Body of pancreas (tissue), 4 donors: ENCODE measurements at regions not wholly inside any gene's neighbourhood (a gene's known extent, or its start where the extent isn't known, plus 50 kb on each side); places are given as distances from the start of the nearest gene placed in this dataset.

Experiments used
- POLR2A ChIP-seq, 3 donors: fragments of 450-650 bp; IDR thresholded peaks; one replicate each; pipeline ENCODE4 v1.6.1; 2016; ENCODE audit warnings: antibody characterized with exemption in 3 of 3, mild to moderate bottlenecking in 2 of 3
- TF ChIP-seq, protein P1 (sequence below), 7 experiments: fragments of 450-650 bp in 4 of 7; fragments of 200-600 bp in 3 of 7; sonication (generic) in 3 of 7; IDR thresholded peaks; one replicate each; pipeline ENCODE4 v1.5.1; 2016 to 2019; ENCODE audit warnings: antibody characterized with exemption in 7 of 7

DNA sequence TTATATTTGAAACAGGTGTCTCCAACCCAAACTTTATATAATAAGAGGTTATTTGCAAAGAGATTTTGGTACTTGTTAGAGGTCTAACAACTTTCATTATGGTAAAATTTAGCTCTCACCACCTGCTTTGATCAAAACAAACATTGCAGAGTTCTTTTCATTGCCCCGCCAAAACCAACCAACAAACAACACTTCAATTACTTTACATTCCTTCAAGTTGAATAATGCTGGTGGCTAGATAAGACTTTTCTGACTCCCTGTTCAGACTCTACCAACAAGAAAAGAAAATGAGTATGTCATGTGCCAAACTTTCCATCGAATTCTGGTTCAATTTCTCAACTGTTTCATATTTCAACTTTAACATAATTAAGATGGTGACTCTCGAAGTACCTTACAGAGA is 311.1 kb downstream of the ADGRG6 start:
- TF ChIP-seq, protein P1, sequence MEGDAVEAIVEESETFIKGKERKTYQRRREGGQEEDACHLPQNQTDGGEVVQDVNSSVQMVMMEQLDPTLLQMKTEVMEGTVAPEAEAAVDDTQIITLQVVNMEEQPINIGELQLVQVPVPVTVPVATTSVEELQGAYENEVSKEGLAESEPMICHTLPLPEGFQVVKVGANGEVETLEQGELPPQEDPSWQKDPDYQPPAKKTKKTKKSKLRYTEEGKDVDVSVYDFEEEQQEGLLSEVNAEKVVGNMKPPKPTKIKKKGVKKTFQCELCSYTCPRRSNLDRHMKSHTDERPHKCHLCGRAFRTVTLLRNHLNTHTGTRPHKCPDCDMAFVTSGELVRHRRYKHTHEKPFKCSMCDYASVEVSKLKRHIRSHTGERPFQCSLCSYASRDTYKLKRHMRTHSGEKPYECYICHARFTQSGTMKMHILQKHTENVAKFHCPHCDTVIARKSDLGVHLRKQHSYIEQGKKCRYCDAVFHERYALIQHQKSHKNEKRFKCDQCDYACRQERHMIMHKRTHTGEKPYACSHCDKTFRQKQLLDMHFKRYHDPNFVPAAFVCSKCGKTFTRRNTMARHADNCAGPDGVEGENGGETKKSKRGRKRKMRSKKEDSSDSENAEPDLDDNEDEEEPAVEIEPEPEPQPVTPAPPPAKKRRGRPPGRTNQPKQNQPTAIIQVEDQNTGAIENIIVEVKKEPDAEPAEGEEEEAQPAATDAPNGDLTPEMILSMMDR (IDR thresholded peaks at IDR 0.05): no peak
- TF ChIP-seq POLR2A (IDR thresholded peaks at IDR 0.05): no peak
